Body of pancreas (tissue), 4 donors: ENCODE measurements at regions not wholly inside any gene's neighbourhood (a gene's known extent, or its start where the extent isn't known, plus 50 kb on each side); places are given as distances from the start of the nearest gene placed in this dataset.

Experiments used
- CTCF ChIP-seq, 7 experiments: fragments of 450-650 bp in 4 of 7; fragments of 200-600 bp in 3 of 7; sonication (generic) in 3 of 7; IDR thresholded peaks; one replicate each; pipeline ENCODE4 v1.5.1; 2016 to 2019; ENCODE audit warnings: antibody characterized with exemption in 7 of 7
- POLR2A ChIP-seq, 3 donors: fragments of 450-650 bp; IDR thresholded peaks; one replicate each; pipeline ENCODE4 v1.6.1; 2016; ENCODE audit warnings: antibody characterized with exemption in 3 of 3, mild to moderate bottlenecking in 2 of 3

- TF ChIP-seq POLR2A (IDR thresholded peaks at IDR 0.05) (no peak), CTCF (IDR thresholded peaks at IDR 0.05) (no peak)
Observed at GRCh38 chr4:34363842-34364241, 1880.5 kb downstream of the ARAP2 start.
